Ovary (tissue), 7 donors: ENCODE measurements at regions not wholly inside any gene's neighbourhood (a gene's known extent, or its start where the extent isn't known, plus 50 kb on each side); places are given as distances from the start of the nearest gene placed in this dataset.

Experiments
- DNase-seq, 5 donors: peaks; one replicate each; pipeline ENCODE4 v3.0.0-alpha.2; 2019 to 2020
- H3K27ac ChIP-seq, 2 donors: fragments of 200-600 bp; one replicate each; pipeline versions ENCODE4 v1.5.1 to v1.8.0; 2019 to 2022
- H3K27me3 ChIP-seq: fragments of 200-600 bp; one replicate; pipeline ENCODE4 v1.8.0; 2022
- H3K36me3 ChIP-seq: fragments of 200-600 bp; sonication (generic); one replicate; pipeline ENCODE4 v1.5.1; 2019
- H3K4me1 ChIP-seq: one replicate; pipeline ENCODE4 v1.8.1; 2013; ENCODE audit warnings: mild to moderate bottlenecking, moderate library complexity; ENCODE audit not compliant: insufficient read depth
- H3K4me3 ChIP-seq: fragments of 200-600 bp; sonication (generic); one replicate; pipeline ENCODE4 v1.5.1; 2017
- H3K9me3 ChIP-seq, 2 donors: fragments of 200-600 bp in 1 of 2; sonication (generic) in 1 of 2; one replicate each; pipeline versions ENCODE4 v1.5.1 to v1.8.1; 2013 to 2019; ENCODE audit warnings: mild to moderate bottlenecking in 1 of 2, moderate library complexity in 1 of 2
- EP300 ChIP-seq: sonication (generic); formaldehyde crosslinking; IDR thresholded peaks from one replicate; pipeline ENCODE4 v1.6.1; 2017; ENCODE audit warnings: antibody characterized with exemption
- POLR2A ChIP-seq: fragments of 450-650 bp; IDR thresholded peaks from one replicate; pipeline ENCODE4 v1.6.1; 2017; ENCODE audit warnings: antibody characterized with exemption, mild to moderate bottlenecking, moderate library complexity
- WGBS, 3 donors: extraction: QIAGEN DNeasy Blood & Tissue Kit in 1 of 3; methylation state at CpG; one replicate each; pipeline versions ENCODE4 v1.1.5 to v1.1.7; 2013 to 2017; 5-methylcytosine and 5-hydroxymethylcytosine counted together
- intact Hi-C, 4 donors: fragments of 100-400 bp; cut with DNase I; formaldehyde crosslinking; loops; one replicate each; pipeline versions ENCODE4 v1.11.0 to v1.15.1; 2022 to 2023
- TF ChIP-seq, protein P1 (sequence below), 3 donors: fragments of 450-650 bp in 2 of 3; fragments of 200-600 bp in 1 of 3; IDR thresholded peaks; one replicate each; pipeline versions ENCODE4 v1.5.1 to v1.8.0; 2016 to 2022; ENCODE audit warnings: antibody characterized with exemption in 3 of 3, mild to moderate bottlenecking in 1 of 3
- donor health status: DM: no; HTN: no; CAD: no; lungs with moderate emphysema.
- donor health status: DM: no; HTN: no; CAD: no.
- donor health status: Bipolar disorder and iron deficiency.
- donor health status: DM: no; HTN: no; CAD: no.
- donor health status: DM: yes; HTN: yes; CAD: no.

DNA sequence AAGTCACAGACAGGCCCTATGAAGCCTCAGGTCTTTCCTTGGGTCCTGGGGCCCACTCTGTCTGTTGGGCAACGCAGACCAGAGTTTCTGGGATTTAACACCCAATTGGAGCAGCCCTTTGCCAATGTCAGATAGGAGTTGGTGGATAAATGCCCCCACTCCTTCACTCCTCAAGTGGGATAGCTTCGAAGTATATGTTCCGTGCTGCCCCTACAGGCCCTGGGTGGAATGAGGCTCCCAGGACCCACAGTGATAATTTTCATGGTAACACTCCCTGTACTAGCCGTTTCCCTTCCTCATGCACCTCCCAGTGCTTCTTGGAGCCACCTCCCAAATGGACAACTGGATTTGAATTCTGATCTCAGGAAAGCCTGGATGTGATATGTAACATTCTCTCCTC lies 145.4 kb downstream of the FOXA2 start:
- H3K4me1 ChIP-seq = no peaks in the 10 kb centered on the region
- intact Hi-C loops = no loop called here
- no peaks in the 10 kb centered on the region for H3K9me3 ChIP-seq
- no peak overlapping the region for H3K27ac ChIP-seq
- TF ChIP-seq, protein P1, sequence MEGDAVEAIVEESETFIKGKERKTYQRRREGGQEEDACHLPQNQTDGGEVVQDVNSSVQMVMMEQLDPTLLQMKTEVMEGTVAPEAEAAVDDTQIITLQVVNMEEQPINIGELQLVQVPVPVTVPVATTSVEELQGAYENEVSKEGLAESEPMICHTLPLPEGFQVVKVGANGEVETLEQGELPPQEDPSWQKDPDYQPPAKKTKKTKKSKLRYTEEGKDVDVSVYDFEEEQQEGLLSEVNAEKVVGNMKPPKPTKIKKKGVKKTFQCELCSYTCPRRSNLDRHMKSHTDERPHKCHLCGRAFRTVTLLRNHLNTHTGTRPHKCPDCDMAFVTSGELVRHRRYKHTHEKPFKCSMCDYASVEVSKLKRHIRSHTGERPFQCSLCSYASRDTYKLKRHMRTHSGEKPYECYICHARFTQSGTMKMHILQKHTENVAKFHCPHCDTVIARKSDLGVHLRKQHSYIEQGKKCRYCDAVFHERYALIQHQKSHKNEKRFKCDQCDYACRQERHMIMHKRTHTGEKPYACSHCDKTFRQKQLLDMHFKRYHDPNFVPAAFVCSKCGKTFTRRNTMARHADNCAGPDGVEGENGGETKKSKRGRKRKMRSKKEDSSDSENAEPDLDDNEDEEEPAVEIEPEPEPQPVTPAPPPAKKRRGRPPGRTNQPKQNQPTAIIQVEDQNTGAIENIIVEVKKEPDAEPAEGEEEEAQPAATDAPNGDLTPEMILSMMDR (IDR thresholded peaks at IDR 0.05) = no peak
- TF ChIP-seq EP300 (no peak), POLR2A (no peak)
- no peak overlapping the region for H3K4me3 ChIP-seq
- H3K36me3 ChIP-seq = no peaks in the 10 kb centered on the region
- WGBS, 3 donors = 68 to 83% (median 71%) methylated on average over 4 of the region's 4 CpGs
- no peaks in the 10 kb centered on the region for H3K27me3 ChIP-seq
- DNase-seq = no peak

DNA sequence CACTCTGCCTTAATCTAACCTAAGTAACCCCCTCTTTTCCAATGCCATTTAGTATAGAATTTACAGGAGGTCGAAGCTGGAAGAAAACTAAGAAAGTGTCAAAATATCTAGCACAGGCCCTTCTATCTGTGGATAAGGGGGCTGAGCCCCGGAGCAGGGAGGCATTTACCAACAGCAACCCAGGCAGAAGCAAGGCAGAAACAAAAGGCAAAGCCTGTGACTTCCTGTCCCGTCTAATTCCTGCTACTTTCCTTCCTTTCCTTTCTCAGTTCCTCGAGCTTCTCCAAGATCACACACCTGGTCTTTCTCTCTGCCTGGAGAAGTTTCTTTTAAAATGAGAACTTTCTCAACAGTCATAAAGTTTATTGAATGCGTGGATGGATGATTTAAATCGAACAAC lies 146.0 kb downstream of the FOXA2 start:
- no peak overlapping the region for H3K27ac ChIP-seq
- H3K27me3 ChIP-seq = no peaks in the 10 kb centered on the region
- TF ChIP-seq POLR2A (no peak), EP300 (no peak)
- TF ChIP-seq, protein P1 (IDR thresholded peaks at IDR 0.05) = no peak
- no peaks in the 10 kb centered on the region for H3K36me3 ChIP-seq
- H3K4me3 ChIP-seq = no peak overlapping the region
- no peak for DNase-seq
- WGBS, 3 donors = 65 to 67% (median 67%) methylated on average over 6 of the region's 6 CpGs
- no peaks in the 10 kb centered on the region for H3K4me1 ChIP-seq
- no peaks in the 10 kb centered on the region for H3K9me3 ChIP-seq
- intact Hi-C loops = no loop called here

DNA sequence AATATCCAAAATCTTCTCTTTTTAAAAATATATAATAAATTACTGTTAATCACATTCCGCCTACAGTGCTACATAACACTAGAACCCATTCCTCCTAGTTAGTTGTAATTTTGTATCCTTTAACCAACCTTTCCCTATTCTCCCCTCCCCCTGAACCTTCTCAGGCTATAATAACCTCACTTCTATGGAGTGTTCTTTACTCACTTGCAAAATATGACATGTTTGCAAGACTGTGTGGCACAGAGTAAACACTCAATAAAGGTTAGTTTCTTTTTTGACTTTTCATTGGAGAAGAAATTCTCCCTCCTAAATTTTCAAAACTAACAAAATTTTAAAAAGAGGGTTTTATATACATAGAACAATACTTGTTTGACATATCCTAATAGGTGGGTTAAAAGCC lies 147.0 kb downstream of the FOXA2 start:
- WGBS, 3 donors = 89 to 95% (median 91%) methylated on average over 1 of the region's 1 CpG
- no peak overlapping the region for H3K27ac ChIP-seq
- intact Hi-C loops = no loop called here

DNA sequence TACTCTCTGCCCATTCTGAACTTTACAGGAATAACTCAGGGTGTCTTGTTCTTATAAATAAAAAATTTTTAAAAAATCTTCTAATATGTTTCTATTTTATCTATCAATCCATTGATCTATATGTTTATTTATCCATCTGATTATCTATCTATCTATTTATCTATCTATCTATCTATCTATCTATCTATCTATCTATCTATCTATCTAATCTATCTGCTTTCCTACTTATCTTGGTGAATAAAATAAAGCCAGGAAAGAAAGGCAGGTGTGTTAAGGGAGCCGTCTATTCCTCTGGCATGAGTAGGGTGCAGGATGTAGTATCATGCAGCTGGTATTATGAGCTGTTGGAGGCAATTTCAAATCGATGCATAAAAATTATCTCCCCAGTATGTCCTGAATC lies 153.0 kb downstream of the FOXA2 start:
- no peak for DNase-seq
- no peaks in the 10 kb centered on the region for H3K27me3 ChIP-seq
- H3K4me1 ChIP-seq = no peaks in the 10 kb centered on the region
- no peak overlapping the region for H3K4me3 ChIP-seq
- 68 to 80% (median 72%) methylated on average over 2 of the region's 2 CpGs for WGBS, 3 donors
- TF ChIP-seq POLR2A (no peak), EP300 (no peak)
- TF ChIP-seq, protein P1 (IDR thresholded peaks at IDR 0.05) = no peak
- H3K9me3 ChIP-seq = no peaks in the 10 kb centered on the region
- intact Hi-C loops = no loop called here
- no peak overlapping the region for H3K27ac ChIP-seq
- H3K36me3 ChIP-seq = no peaks in the 10 kb centered on the region

More for the DNA sequence above, 147.0 kb downstream of the FOXA2 start:
- Histone ChIP-seq H3K27me3 (no peaks in the 10 kb centered on the region), H3K4me1 (no peaks in the 10 kb centered on the region), H3K9me3 (no peaks in the 10 kb centered on the region), H3K36me3 (no peaks in the 10 kb centered on the region), H3K4me3 (no peak overlapping the region)
- DNase-seq = no peak
- no peak for TF ChIP-seq POLR2A
- TF ChIP-seq, protein P1 (IDR thresholded peaks at IDR 0.05) = no peak
- no peak for TF ChIP-seq EP300

DNA sequence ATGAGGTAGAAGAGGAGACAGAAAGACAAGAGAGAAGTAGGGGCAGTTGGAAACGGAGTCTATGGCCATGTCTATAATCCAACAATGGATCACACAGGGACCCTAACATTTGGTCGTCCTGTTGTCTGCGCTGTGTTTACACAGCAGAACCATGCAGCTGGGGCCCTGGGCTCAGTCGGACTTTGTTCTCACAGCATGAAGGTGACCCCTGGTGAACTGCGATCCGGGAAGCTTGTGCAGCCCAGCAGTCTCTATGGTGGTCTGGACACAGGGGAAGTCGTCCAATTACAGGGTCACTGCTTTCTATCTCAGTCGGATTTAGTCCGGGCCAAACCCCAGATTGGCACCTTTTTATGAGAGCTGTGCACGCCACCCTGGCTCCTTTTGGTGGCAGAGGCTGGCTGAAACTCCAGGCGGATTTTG lies 153.6 kb downstream of the FOXA2 start:
- WGBS, 3 donors = 32 to 46% (median 39%) methylated on average over 11 of the region's 11 CpGs
- no peak overlapping the region for H3K4me3 ChIP-seq
- no peak for DNase-seq
- H3K9me3 ChIP-seq = no peaks in the 10 kb centered on the region
- TF ChIP-seq POLR2A (no peak), EP300 (no peak)
- TF ChIP-seq, protein P1 (IDR thresholded peaks at IDR 0.05) = no peak
- intact Hi-C loops = no loop called here
- H3K36me3 ChIP-seq = no peaks in the 10 kb centered on the region
- no peak overlapping the region for H3K27ac ChIP-seq
- no peaks in the 10 kb centered on the region for H3K4me1 ChIP-seq
- H3K27me3 ChIP-seq = no peaks in the 10 kb centered on the region
